Breast epithelium (tissue), 3 donors: ENCODE measurements at regions not wholly inside any gene's neighbourhood (a gene's known extent, or its start where the extent isn't known, plus 50 kb on each side); places are given as distances from the start of the nearest gene placed in this dataset.

Source experiments
- POLR2A ChIP-seq: fragments of 450-650 bp; IDR thresholded peaks from one replicate; pipeline ENCODE4 v1.6.1; 2016; ENCODE audit warnings: antibody characterized with exemption, mild to moderate bottlenecking, moderate library complexity
- TF ChIP-seq, protein P1 (sequence below), 3 donors: fragments of 450-650 bp; IDR thresholded peaks; one replicate each; pipeline ENCODE4 v1.5.1; 2016 to 2017; ENCODE audit warnings: antibody characterized with exemption in 3 of 3, mild to moderate bottlenecking in 3 of 3, moderate library complexity in 3 of 3

DNA sequence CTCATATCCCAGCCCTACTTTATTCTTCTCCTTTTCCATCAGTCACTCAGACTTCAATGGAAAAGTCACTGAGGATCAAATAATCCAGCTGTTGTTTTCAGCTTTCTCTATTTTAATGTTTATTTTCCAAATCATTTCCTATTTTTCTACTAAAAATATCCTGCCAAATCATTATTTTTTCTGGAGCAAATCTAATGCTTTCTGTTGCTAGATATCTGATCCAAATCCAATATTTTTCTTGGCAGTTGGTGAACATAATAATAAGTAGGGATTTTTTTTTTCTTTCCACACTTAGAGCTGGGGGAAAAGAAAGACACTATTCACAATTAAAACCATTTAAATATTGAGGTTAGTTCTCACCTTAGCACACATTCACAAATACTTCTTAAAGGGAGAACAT is 656.1 kb downstream of the DACH1 start:
- TF ChIP-seq, protein P1, sequence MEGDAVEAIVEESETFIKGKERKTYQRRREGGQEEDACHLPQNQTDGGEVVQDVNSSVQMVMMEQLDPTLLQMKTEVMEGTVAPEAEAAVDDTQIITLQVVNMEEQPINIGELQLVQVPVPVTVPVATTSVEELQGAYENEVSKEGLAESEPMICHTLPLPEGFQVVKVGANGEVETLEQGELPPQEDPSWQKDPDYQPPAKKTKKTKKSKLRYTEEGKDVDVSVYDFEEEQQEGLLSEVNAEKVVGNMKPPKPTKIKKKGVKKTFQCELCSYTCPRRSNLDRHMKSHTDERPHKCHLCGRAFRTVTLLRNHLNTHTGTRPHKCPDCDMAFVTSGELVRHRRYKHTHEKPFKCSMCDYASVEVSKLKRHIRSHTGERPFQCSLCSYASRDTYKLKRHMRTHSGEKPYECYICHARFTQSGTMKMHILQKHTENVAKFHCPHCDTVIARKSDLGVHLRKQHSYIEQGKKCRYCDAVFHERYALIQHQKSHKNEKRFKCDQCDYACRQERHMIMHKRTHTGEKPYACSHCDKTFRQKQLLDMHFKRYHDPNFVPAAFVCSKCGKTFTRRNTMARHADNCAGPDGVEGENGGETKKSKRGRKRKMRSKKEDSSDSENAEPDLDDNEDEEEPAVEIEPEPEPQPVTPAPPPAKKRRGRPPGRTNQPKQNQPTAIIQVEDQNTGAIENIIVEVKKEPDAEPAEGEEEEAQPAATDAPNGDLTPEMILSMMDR (IDR thresholded peaks at IDR 0.05), result no peak
- no peak for TF ChIP-seq POLR2A
